HCT116 (cell line): ENCODE measurements at regions not wholly inside any gene's neighbourhood (a gene's known extent, or its start where the extent isn't known, plus 50 kb on each side); places are given as distances from the start of the nearest gene placed in this dataset.

Source experiments
- ATAC-seq: fragments of 200-7000 bp; cut with Tn5 transposase; 2 replicates; pipeline ENCODE4 v1.9.1; 2020; ENCODE audit warnings: mild to moderate bottlenecking, moderate library complexity
- BruUV-seq: library from RNA; stranded (reverse); fragments of 400-500 nt; replicated peaks from 2 replicates; lab custom pipeline; 2021; lab: Mats Ljungman, UMichigan
- CTCF ChIA-PET: fragments of 300-600 bp; sonication (Branson Sonifier 250); formaldehyde crosslinking; loops from one replicate; lab custom pipeline; 2021; ENCODE audit warnings: antibody characterized with exemption; lab: Charles Lee
- POLR2A ChIA-PET: fragments of 300-600, 350-600 bp; sonication (Branson Sonifier 250); formaldehyde crosslinking; loops from one replicate; lab custom pipeline; 2021; ENCODE audit warnings: antibody characterized with exemption; lab: Charles Lee
- RAD21 ChIA-PET, 2 experiments: fragments of 300-600 bp; sonication (Branson Sonifier 250); formaldehyde crosslinking; loops; one replicate each; lab custom pipeline; 2023; ENCODE audit warnings: low total read pairs in 2 of 2; ENCODE audit not compliant: uncharacterized antibody in 2 of 2, unreplicated experiment in 2 of 2, low non-redundant PET in 1 of 2; lab: Charles Lee
- DNase-seq: peaks from one replicate; pipeline ENCODE4 v3.0.0-alpha.2; 2010; ENCODE audit warnings: low read depth, low spot score
- H2AFZ ChIP-seq: fragments of 200-600 bp; shearing (Covaris generic), sonication (generic); 2 replicates; pipeline ENCODE4 v1.6.1; 2017; ENCODE audit warnings: low read depth, mixed run types, mixed read lengths, antibody characterized with exemption, low read length; ENCODE audit not compliant: poor library complexity, severe bottlenecking
- H3K27ac ChIP-seq: 2 replicates; pipeline ENCODE4 v1.5.1; 2012; ENCODE audit warnings: low read depth, low read length
- H3K27me3 ChIP-seq: fragments of 200-600 bp; sonication (generic); 2 replicates; pipeline ENCODE4 v1.6.1; 2016; ENCODE audit warnings: mixed run types, low read length, mixed read lengths; ENCODE audit not compliant: insufficient read depth
- H3K36me3 ChIP-seq, 2 experiments: fragments of 200-500 bp in 1 of 2; fragments of 200-600 bp in 1 of 2; sonication (Bioruptor generic) in 1 of 2; sonication (generic) in 1 of 2; 2 replicates each; pipeline versions ENCODE4 v1.5.1 to v1.6.1; 2014 to 2016; ENCODE audit warnings: low read length in 2 of 2, inconsistent platforms in 1 of 2, mixed read lengths in 1 of 2, mixed run types in 1 of 2; ENCODE audit not compliant: insufficient read depth in 2 of 2, control insufficient read depth in 1 of 2
- H3K4me1 ChIP-seq, 2 experiments: fragments of 200-600 bp in 1 of 2; sonication (generic) in 1 of 2; 2 replicates each; pipeline versions ENCODE4 v1.5.1 to v1.6.1; 2012 to 2017; ENCODE audit warnings: low read length in 2 of 2, inconsistent platforms in 1 of 2, mild to moderate bottlenecking in 1 of 2, mixed read lengths in 1 of 2, mixed run types in 1 of 2, moderate library complexity in 1 of 2; ENCODE audit not compliant: insufficient read depth in 2 of 2, control insufficient read depth in 1 of 2
- H3K4me2 ChIP-seq: fragments of 200-600 bp; sonication (generic); 2 replicates; pipeline ENCODE4 v1.6.1; 2017; ENCODE audit warnings: mixed run types, low read length, mixed read lengths
- H3K4me3 ChIP-seq, 2 experiments: fragments of 200-600 bp in 1 of 2; sonication (generic) in 1 of 2; replicated peaks in 1 of 2; 2 replicates each; pipeline ENCODE4 v1.5.1; 2011 to 2016; ENCODE audit warnings: low read length in 2 of 2, control low read depth in 1 of 2, low read depth in 1 of 2, mild to moderate bottlenecking in 1 of 2, mixed read lengths in 1 of 2, mixed run types in 1 of 2
- H3K79me2 ChIP-seq: fragments of 200-600 bp; sonication (generic); 2 replicates; pipeline ENCODE4 v1.6.1; 2017; ENCODE audit warnings: mild to moderate bottlenecking, mixed run types, low read length, moderate library complexity, mixed read lengths; ENCODE audit not compliant: insufficient read depth
- H3K9ac ChIP-seq: fragments of 200-600 bp; sonication (generic); 2 replicates; pipeline ENCODE4 v1.6.1; 2016; ENCODE audit warnings: low read length, mixed read lengths
- H3K9me2 ChIP-seq: fragments of 200-600 bp; sonication (generic), shearing (Covaris generic); 2 replicates; pipeline ENCODE4 v1.6.1; 2017; ENCODE audit warnings: mixed run types, mild to moderate bottlenecking, moderate library complexity; ENCODE audit not compliant: insufficient read depth
- H3K9me3 ChIP-seq, 2 experiments: fragments of 200-500 bp in 1 of 2; fragments of 200-600 bp in 1 of 2; sonication (Bioruptor generic) in 1 of 2; sonication (generic) in 1 of 2; 2 replicates each; pipeline ENCODE4 v1.6.1; 2014 to 2017; ENCODE audit warnings: low read length in 2 of 2, mixed read lengths in 2 of 2, inconsistent platforms in 1 of 2, low read depth in 1 of 2, mild to moderate bottlenecking in 1 of 2, mixed run types in 1 of 2, moderate library complexity in 1 of 2; ENCODE audit not compliant: control insufficient read depth in 1 of 2, insufficient read depth in 1 of 2
- H4K20me1 ChIP-seq: fragments of 200-600 bp; sonication (generic), shearing (Covaris generic); 2 replicates; pipeline ENCODE4 v1.6.1; 2017; ENCODE audit warnings: mixed run types, mild to moderate bottlenecking, moderate library complexity; ENCODE audit not compliant: insufficient read depth
- ATF3 ChIP-seq: IDR thresholded peaks from 2 replicates; pipeline ENCODE4 v1.6.1; 2012
- CBX3 ChIP-seq: IDR thresholded peaks from 2 replicates; pipeline ENCODE4 v1.6.1; 2012; ENCODE audit warnings: low read depth
- CEBPB ChIP-seq: IDR thresholded peaks from 2 replicates; pipeline ENCODE4 v1.6.1; 2012; ENCODE audit warnings: low read depth
- CTCF ChIP-seq, 3 experiments: fragments of 200-600 bp in 1 of 3; sonication (generic) in 1 of 3; IDR thresholded peaks in 2 of 3; conservative IDR thresholded peaks in 1 of 3; 2 replicates each; pipeline ENCODE4 v1.5.1; 2012 to 2017; ENCODE audit warnings: low read depth in 2 of 3, low read length in 2 of 3, antibody characterized with exemption in 1 of 3, borderline replicate concordance in 1 of 3, control low read depth in 1 of 3, mild to moderate bottlenecking in 1 of 3, mixed read lengths in 1 of 3, mixed run types in 1 of 3, moderate library complexity in 1 of 3; ENCODE audit not compliant: insufficient read depth in 1 of 3
- ELF1 ChIP-seq: IDR thresholded peaks from 2 replicates; pipeline ENCODE4 v1.6.1; 2012; ENCODE audit warnings: low read depth, borderline replicate concordance
- EZH2 ChIP-seq: fragments of 200-600 bp; sonication (generic); IDR thresholded peaks from 2 replicates; pipeline ENCODE4 v1.6.1; 2017; ENCODE audit warnings: antibody characterized with exemption, mixed run types
- EZH2phosphoT487 ChIP-seq: fragments of 200-600 bp; IDR thresholded peaks from 2 replicates; pipeline ENCODE4 v1.6.1; 2018; ENCODE audit warnings: antibody characterized with exemption, borderline replicate concordance
- FOSL1 ChIP-seq: IDR thresholded peaks from 2 replicates; pipeline ENCODE4 v1.6.1; 2012; ENCODE audit warnings: low read depth
- JUND ChIP-seq: IDR thresholded peaks from 2 replicates; pipeline ENCODE4 v1.6.1; 2012
- MAX ChIP-seq: IDR thresholded peaks from 2 replicates; pipeline ENCODE4 v1.6.1; 2012
- POLR2A ChIP-seq: IDR thresholded peaks from 2 replicates; pipeline ENCODE4 v1.7.0; 2011; ENCODE audit warnings: borderline replicate concordance; ENCODE audit not compliant: insufficient read depth, insufficient read length; ENCODE audit errors: extremely low read depth
- POLR2AphosphoS5 ChIP-seq: IDR thresholded peaks from 2 replicates; pipeline ENCODE4 v1.6.1; 2011; ENCODE audit warnings: mild to moderate bottlenecking, low read depth, low read length, moderate library complexity
- RAD21 ChIP-seq: IDR thresholded peaks from 2 replicates; pipeline ENCODE4 v1.6.1; 2012; ENCODE audit warnings: low read depth, mild to moderate bottlenecking
- REST ChIP-seq: IDR thresholded peaks from 2 replicates; pipeline ENCODE4 v1.6.1; 2012; ENCODE audit warnings: low read depth
- SIN3A ChIP-seq: IDR thresholded peaks from 2 replicates; pipeline ENCODE4 v1.6.1; 2012; ENCODE audit warnings: low read depth
- SP1 ChIP-seq: IDR thresholded peaks from 2 replicates; pipeline ENCODE4 v1.6.1; 2012; ENCODE audit warnings: low read depth
- SRF ChIP-seq: IDR thresholded peaks from 2 replicates; pipeline ENCODE4 v1.6.1; 2012; ENCODE audit warnings: low read depth
- YY1 ChIP-seq: IDR thresholded peaks from 2 replicates; pipeline ENCODE4 v1.6.1; 2011; ENCODE audit warnings: low read length, low read depth, moderate library complexity, mild to moderate bottlenecking; ENCODE audit not compliant: insufficient replicate concordance; ENCODE audit errors: extremely low read depth
- ZBTB33 ChIP-seq: IDR thresholded peaks from 2 replicates; pipeline ENCODE4 v1.6.1; 2011; ENCODE audit warnings: mild to moderate bottlenecking, low read length, moderate library complexity; ENCODE audit not compliant: insufficient replicate concordance; ENCODE audit errors: extremely low read depth
- ZNF274 ChIP-seq: fragments of 200-500 bp; sonication (Bioruptor generic); IDR thresholded peaks from 2 replicates; pipeline ENCODE4 v1.6.1; 2014; ENCODE audit warnings: mild to moderate bottlenecking, low read depth, low read length, inconsistent platforms
- intact Hi-C: fragments of 100-400 bp; cut with micrococcal nuclease; formaldehyde crosslinking; loops from 2 replicates; pipeline ENCODE4 v1.10.0; 2022

GRCh38 chr4:100098011-100098545 is 92.2 kb downstream of the DDIT4L start:
- no peak for ATAC-seq
- TF ChIP-seq ZNF274 (no peak), CTCF (IDR thresholded peaks at IDR 0.05 in 2 of 3, conservative IDR thresholded peaks at IDR 0.05 in 1 of 3; ENCODE audit: borderline replicate concordance in 1 of 3, insufficient read depth in 1 of 3, low read depth in 2 of 3, low read length in 2 of 3) (no peak), SRF (no peak), ELF1 (no peak), ZBTB33 (no peak), EZH2phosphoT487 (no peak), EZH2 (no peak), POLR2A (no peak), FOSL1 (no peak), JUND (no peak), ATF3 (no peak), CBX3 (no peak), SIN3A (no peak), RAD21 (no peak), MAX (no peak), YY1 (no peak), REST (no peak), CEBPB (no peak), SP1 (no peak), POLR2AphosphoS5 (no peak)
- Histone ChIP-seq H3K36me3 (no peaks in the 10 kb centered on the region), H3K9ac (no peak overlapping the region), H2AFZ (no peak overlapping the region), H3K4me2 (no peak overlapping the region), H3K27me3 (no peaks in the 10 kb centered on the region), H4K20me1 (no peaks in the 10 kb centered on the region), H3K4me3 (no peak overlapping the region), H3K9me2 (no peaks in the 10 kb centered on the region), H3K9me3 (no peaks in the 10 kb centered on the region), H3K4me1 (peaks cover 6 to 25% of the 10 kb centered on the region in 2 experiments; a peak in 3 of 4 replicates), H3K27ac (no peak overlapping the region), H3K79me2 (no peaks in the 10 kb centered on the region)
- BruUV-seq: no TSS peak
- CTCF ChIA-PET: interaction anchor here (0.9 kb wide), 1 partner anchor 47 kb away, joined by 3 read pairs; no protein-coding TSS in a partner anchor
- no peak for DNase-seq
- RAD21 ChIA-PET: no interaction called here
- intact Hi-C loops: loop anchor here (10.0 kb wide), 1 partner anchor 297 kb away; no protein-coding TSS in a partner anchor
- POLR2A ChIA-PET: no interaction called here
